OCI-LY7 (cell line): ENCODE measurements at regions not wholly inside any gene's neighbourhood (a gene's known extent, or its start where the extent isn't known, plus 50 kb on each side); places are given as distances from the start of the nearest gene placed in this dataset.

Experiments used
- CTCF ChIP-seq: fragments of 200-600 bp; sonication (generic); conservative IDR thresholded peaks from 2 replicates; pipeline ENCODE4 v1.5.1; 2014; ENCODE audit warnings: mild to moderate bottlenecking, antibody characterized with exemption, low read length, moderate library complexity, mixed read lengths
- EZH2phosphoT487 ChIP-seq: fragments of 200-600 bp; sonication (generic); IDR thresholded peaks from 2 replicates; pipeline ENCODE4 v1.6.1; 2018; ENCODE audit warnings: low read depth, borderline replicate concordance, mild to moderate bottlenecking, mixed run types, antibody characterized with exemption, low read length, moderate library complexity, mixed read lengths

GRCh38 chr7:41819645-41820044 lies 116.8 kb upstream of the INHBA start:
- no peak for TF ChIP-seq CTCF
- TF ChIP-seq EZH2phosphoT487, result no peak
